AG09319 (cell line): ENCODE measurements at regions not wholly inside any gene's neighbourhood (a gene's known extent, or its start where the extent isn't known, plus 50 kb on each side); places are given as distances from the start of the nearest gene placed in this dataset.
A peak's percentile ranks its signal among the peaks of the same experiment; 100 is the strongest.

Source experiments
- DNase-seq: peaks from one replicate; pipeline ENCODE4 v3.0.0-alpha.2; 2010; ENCODE audit warnings: low read depth; ENCODE audit errors: extremely low read depth
- CTCF ChIP-seq: IDR thresholded peaks from 2 replicates; pipeline ENCODE4 v1.5.1; 2011; ENCODE audit warnings: low read depth, mild to moderate bottlenecking, inconsistent platforms, low read length, moderate library complexity

- DNase-seq, result no peak
- no peak for TF ChIP-seq CTCF
Measured at GRCh38 chr12:60144395-60144794, 548.6 kb downstream of the SLC16A7 start.

GRCh38 chr12:60148109-60148508, 552.3 kb downstream of the SLC16A7 start:
- TF ChIP-seq CTCF, result no peak
- DNase-seq, result peak; percentile 44

- no peak for TF ChIP-seq CTCF
- DNase-seq, result peak; percentile 31
Measured at GRCh38 chr12:60148831-60149230, 553.0 kb downstream of the SLC16A7 start.

- no peak for TF ChIP-seq CTCF
- no peak for DNase-seq
Measured at GRCh38 chr12:60152756-60153155, 556.9 kb downstream of the SLC16A7 start.

GRCh38 chr12:60159761-60160160, 563.9 kb downstream of the SLC16A7 start:
- no peak for TF ChIP-seq CTCF
- DNase-seq, result no peak

GRCh38 chr12:60162988-60163720, 567.3 kb downstream of the SLC16A7 start:
- DNase-seq, result no peak
- TF ChIP-seq CTCF, result no peak

GRCh38 chr12:60165781-60166180, 570.0 kb downstream of the SLC16A7 start:
- no peak for DNase-seq
- no peak for TF ChIP-seq CTCF
